HG03342 (cell line): ENCODE measurements at regions not wholly inside any gene's neighbourhood (a gene's known extent, or its start where the extent isn't known, plus 50 kb on each side); places are given as distances from the start of the nearest gene placed in this dataset.

Experiments used
- ATAC-seq: cut with Tn5 transposase; IDR thresholded peaks from one replicate; pipeline ENCODE4 v1.9.1; 2021; ENCODE audit warnings: mild to moderate bottlenecking, moderate library complexity; ENCODE audit not compliant: unreplicated experiment

- ATAC-seq: no peak
These were observed 55.6 kb upstream of the BCL2L14 start for GRCh38 chr12:12015073-12015685.

GRCh38 chr12:12016284-12017100 is 54.2 kb upstream of the BCL2L14 start:
- no peak for ATAC-seq

DNA sequence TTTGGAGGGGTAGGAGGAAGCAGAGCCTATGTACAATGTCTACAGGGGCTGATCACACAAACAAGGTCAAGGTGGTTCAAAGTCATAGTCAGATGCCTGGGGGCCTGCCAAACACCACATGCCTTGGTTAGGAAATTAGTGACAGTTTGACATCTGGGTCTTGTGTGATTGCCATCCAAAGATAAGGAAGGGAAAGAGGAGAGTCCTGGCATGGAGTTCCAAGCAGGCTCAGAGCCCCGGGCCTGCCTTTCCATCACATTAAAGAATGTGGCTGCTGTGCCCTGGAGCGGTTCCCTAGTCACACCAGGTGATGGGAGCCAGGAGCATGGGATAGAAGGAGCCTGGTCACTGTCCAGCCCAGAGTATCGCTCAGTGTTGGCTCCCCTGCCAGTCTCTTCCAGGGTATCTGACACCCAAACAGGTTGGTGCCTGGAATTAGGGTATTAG is 53.6 kb upstream of the BCL2L14 start:
- ATAC-seq: no peak

- no peak for ATAC-seq
These were observed 52.9 kb upstream of the BCL2L14 start for GRCh38 chr12:12017798-12018197.

GRCh38 chr12:12018454-12018853 is 52.3 kb upstream of the BCL2L14 start:
- ATAC-seq: no peak

DNA sequence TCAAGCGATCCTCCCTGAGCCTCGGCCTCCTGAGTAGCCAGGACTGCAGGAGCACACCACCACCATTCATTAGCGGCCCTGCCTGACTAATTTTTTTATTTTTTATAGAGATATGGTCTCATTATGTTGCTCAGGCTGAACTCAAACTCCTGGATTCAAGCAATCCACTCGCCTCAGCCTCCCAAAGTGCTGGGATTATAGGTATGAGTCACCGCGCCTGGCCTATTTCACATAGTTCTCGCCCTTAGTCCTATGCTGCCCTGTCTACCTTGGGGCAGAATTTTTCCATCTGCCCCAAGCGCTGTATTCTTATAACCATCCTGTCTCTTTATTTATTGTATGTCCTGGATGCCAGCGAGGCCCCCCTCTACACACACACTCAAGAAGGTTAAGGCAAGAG is 50.9 kb upstream of the BCL2L14 start:
- no peak for ATAC-seq

DNA sequence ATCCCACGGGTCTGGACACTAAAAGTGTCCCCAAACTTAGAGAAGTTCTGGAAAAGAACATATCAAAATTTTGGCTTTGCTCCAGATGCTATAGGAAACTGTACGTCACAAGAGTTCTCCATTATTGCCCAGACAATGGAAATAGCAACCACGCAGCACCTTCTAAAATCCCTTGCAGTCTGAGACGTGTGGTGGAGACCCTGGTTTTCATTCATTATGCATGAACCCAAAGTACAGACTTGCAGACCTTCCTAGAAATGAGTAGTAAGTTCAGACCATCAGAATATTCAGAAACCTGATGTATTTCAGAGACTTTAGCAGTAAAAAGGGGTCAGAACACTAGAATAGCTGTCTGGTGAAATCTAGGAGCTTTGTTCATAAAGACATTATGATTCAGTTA is 50.0 kb upstream of the BCL2L14 start:
- ATAC-seq: no peak
